ENCODE measurements at regions not wholly inside any gene's neighbourhood (a gene's known extent, or its start where the extent isn't known, plus 50 kb on each side); places are given as distances from the start of the nearest gene placed in this dataset.

DNA sequence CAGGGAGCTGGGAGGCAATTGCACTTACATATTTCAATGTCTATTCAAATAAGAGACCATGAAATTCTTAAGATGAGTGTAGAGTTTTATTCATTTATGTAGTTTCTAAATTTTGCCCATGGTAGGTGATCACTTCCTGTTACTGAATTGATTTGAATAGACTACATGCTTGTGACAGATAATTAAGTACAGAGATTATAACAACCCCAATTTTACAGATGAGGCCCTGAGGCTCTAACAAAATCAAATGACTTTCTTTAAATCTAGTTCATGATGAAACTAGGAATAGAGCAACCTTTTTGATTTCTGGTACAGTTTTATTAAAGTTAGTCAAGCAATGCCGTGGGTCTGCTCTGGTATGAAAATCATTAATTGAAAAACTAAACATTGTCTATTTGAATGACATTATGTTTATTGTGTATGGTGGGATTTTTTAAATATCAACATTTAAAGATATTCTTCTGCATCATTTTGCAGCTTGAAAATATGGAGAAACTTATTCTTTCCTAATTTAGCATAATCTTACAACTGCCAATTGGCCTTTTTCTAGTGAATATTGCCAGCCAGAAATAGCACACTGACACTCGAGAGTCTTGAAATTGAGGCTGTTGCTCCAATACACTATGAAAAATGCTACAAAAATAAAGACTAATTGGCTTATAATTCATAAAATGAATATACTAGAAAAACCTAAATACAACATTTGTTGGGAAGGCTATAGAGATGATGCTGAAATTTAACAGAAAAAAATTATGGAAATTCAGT, 308.9 kb downstream of the SLC6A15 start:
- intact Hi-C loops (cut with micrococcal nuclease): no loop called here
- Histone ChIP-seq H3K36me3 (replicated peaks in 1 of 2; ENCODE audit: control extremely low read depth in 1 of 2, control insufficient read depth in 1 of 2, extremely low read depth in 1 of 2, insufficient read depth in 2 of 2, low read length in 1 of 2) (no peaks in the 10 kb centered on the region), H3K79me2 (ENCODE audit: control insufficient read depth, insufficient read depth, low read length) (no peaks in the 10 kb centered on the region), H3K9me3 (ENCODE audit: control extremely low read depth in 1 of 3, control insufficient read depth in 2 of 3, insufficient read depth in 1 of 3, low read length in 2 of 3) (no peaks in the 10 kb centered on the region), H3K4me1 (ENCODE audit: control insufficient read depth in 2 of 2, insufficient read depth in 2 of 2, low read length in 2 of 2) (no peaks in the 10 kb centered on the region), H3K4me2 (replicated peaks; ENCODE audit: low read depth, low read length, poor library complexity, severe bottlenecking) (no peak overlapping the region), H2AFZ (ENCODE audit: insufficient read depth, low read depth, low read length, poor library complexity, severe bottlenecking) (no peak overlapping the region), H3K9ac (ENCODE audit: low read length) (no peak overlapping the region), H3K27me3 (replicated peaks in 1 of 4; ENCODE audit: control extremely low read depth in 1 of 4, control insufficient read depth in 3 of 4, insufficient read depth in 4 of 4, low read length in 3 of 4) (no peaks in the 10 kb centered on the region), H4K20me1 (ENCODE audit: control insufficient read depth, insufficient read depth, low read length, poor library complexity, severe bottlenecking) (no peaks in the 10 kb centered on the region), H3K27ac (ENCODE audit: low read length in 2 of 2) (no peak overlapping the region), H3K4me3 (ENCODE audit: control extremely low read depth in 1 of 5, extremely low read depth in 1 of 5, insufficient read depth in 1 of 5, low read depth in 2 of 5, low read length in 4 of 5) (no peak overlapping the region)
- CTCF ChIA-PET: no interaction called here
- no peak overlapping the region for H3K27ac Mint-ChIP-seq
- TF ChIP-seq CTCF (IDR thresholded peaks at IDR 0.05) (no peak), EZH2 (IDR thresholded peaks at IDR 0.05; ENCODE audit: borderline replicate concordance, insufficient read depth, low read depth, low read length, poor library complexity, severe bottlenecking) (no peak)
- H3K4me3 Mint-ChIP-seq: no peak overlapping the region
- no peaks in the 10 kb centered on the region for H3K4me1 Mint-ChIP-seq
- ATAC-seq (ENCODE audit: low read depth) (no peak), DNase-seq (no peak)
- WGBS (ENCODE audit: insufficient coverage): no CpG with 5 or more reads among the region's 2 CpGs
- no peaks in the 10 kb centered on the region for H3K27me3 Mint-ChIP-seq
- POLR2A ChIA-PET: no interaction called here
- H3K9me3 Mint-ChIP-seq (ENCODE audit: insufficient read depth): no peaks in the 10 kb centered on the region

- CTCF ChIA-PET: no interaction called here
- no peak for ATAC-seq (ENCODE audit: low read depth)
Measured at GRCh38 chr12:84601483-84601882, 311.1 kb downstream of the SLC6A15 start.

More at GRCh38 chr12:84601483-84601882, 311.1 kb downstream of the SLC6A15 start:
- Histone ChIP-seq H3K9ac (ENCODE audit: low read length) (no peak overlapping the region), H3K27me3 (replicated peaks in 1 of 4; ENCODE audit: control extremely low read depth in 1 of 4, control insufficient read depth in 3 of 4, insufficient read depth in 4 of 4, low read length in 3 of 4) (no peaks in the 10 kb centered on the region), H4K20me1 (ENCODE audit: control insufficient read depth, insufficient read depth, low read length, poor library complexity, severe bottlenecking) (no peaks in the 10 kb centered on the region), H3K9me3 (ENCODE audit: control extremely low read depth in 1 of 3, control insufficient read depth in 2 of 3, insufficient read depth in 1 of 3, low read length in 2 of 3) (no peaks in the 10 kb centered on the region), H3K4me3 (ENCODE audit: control extremely low read depth in 1 of 5, extremely low read depth in 1 of 5, insufficient read depth in 1 of 5, low read depth in 2 of 5, low read length in 4 of 5) (no peak overlapping the region), H2AFZ (ENCODE audit: insufficient read depth, low read depth, low read length, poor library complexity, severe bottlenecking) (no peak overlapping the region), H3K4me2 (replicated peaks; ENCODE audit: low read depth, low read length, poor library complexity, severe bottlenecking) (no peak overlapping the region), H3K27ac (ENCODE audit: low read length in 2 of 2) (no peak overlapping the region), H3K79me2 (ENCODE audit: control insufficient read depth, insufficient read depth, low read length) (no peaks in the 10 kb centered on the region), H3K36me3 (replicated peaks in 1 of 2; ENCODE audit: control extremely low read depth in 1 of 2, control insufficient read depth in 1 of 2, extremely low read depth in 1 of 2, insufficient read depth in 2 of 2, low read length in 1 of 2) (no peaks in the 10 kb centered on the region), H3K4me1 (ENCODE audit: control insufficient read depth in 2 of 2, insufficient read depth in 2 of 2, low read length in 2 of 2) (no peaks in the 10 kb centered on the region)
- TF ChIP-seq CTCF (IDR thresholded peaks at IDR 0.05): no peak
- no peak for TF ChIP-seq EZH2 (IDR thresholded peaks at IDR 0.05; ENCODE audit: borderline replicate concordance, insufficient read depth, low read depth, low read length, poor library complexity, severe bottlenecking)
- Mint-ChIP-seq H3K27ac (no peak overlapping the region), H3K4me3 (no peak overlapping the region), H3K9me3 (ENCODE audit: insufficient read depth) (peaks cover 2% of the 10 kb centered on the region), H3K4me1 (no peaks in the 10 kb centered on the region), H3K27me3 (no peaks in the 10 kb centered on the region)
- DNase-seq: no peak
- 91% methylated on average over 1 of the region's 3 CpGs for WGBS (ENCODE audit: insufficient coverage)
- POLR2A ChIA-PET: no interaction called here
- intact Hi-C loops (cut with micrococcal nuclease): no loop called here

Data from B cell (primary cell).